NCI-H2107 treated with DMSO at 0.1 percent for 48 hours (cell line): ENCODE measurements at regions not wholly inside any gene's neighbourhood (a gene's known extent, or its start where the extent isn't known, plus 50 kb on each side); places are given as distances from the start of the nearest gene placed in this dataset.

Source experiments
- DNase-seq: peaks from one replicate; lab custom pipeline; 2025; ENCODE audit not compliant: unreplicated experiment; lab: John Stamatoyannopoulos, UW

DNA sequence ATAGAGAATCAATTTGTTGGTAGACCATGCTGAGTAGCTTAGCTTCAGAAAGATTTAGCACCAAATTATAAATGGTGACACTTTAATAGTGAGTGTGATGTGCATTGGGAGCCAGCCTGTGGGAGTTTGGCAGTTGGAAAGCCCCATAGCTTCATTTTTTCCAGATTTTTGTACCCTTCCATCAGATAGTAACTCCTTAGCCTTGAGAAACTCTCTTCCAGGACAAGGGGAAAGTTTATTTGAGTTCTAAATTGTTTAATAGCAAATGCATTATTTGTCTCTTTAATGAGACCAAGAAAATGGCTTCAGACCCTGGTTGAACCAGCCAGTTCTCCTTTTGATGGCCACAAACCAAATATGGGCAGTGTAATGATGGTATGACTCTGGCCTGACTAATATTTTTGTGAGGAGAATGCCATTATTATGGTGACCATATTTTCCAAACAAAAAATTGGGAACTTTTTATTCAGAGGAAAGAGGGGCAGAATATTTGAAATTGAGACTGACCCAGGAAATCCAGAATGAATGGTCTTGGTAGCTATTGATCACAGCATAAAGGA lies 49.8 kb downstream of the PLCE1 start:
- no peak for DNase-seq

- DNase-seq: no peak
Observed at GRCh38 chr10:94046098-94046497, 52.4 kb downstream of the PLCE1 start.

DNA sequence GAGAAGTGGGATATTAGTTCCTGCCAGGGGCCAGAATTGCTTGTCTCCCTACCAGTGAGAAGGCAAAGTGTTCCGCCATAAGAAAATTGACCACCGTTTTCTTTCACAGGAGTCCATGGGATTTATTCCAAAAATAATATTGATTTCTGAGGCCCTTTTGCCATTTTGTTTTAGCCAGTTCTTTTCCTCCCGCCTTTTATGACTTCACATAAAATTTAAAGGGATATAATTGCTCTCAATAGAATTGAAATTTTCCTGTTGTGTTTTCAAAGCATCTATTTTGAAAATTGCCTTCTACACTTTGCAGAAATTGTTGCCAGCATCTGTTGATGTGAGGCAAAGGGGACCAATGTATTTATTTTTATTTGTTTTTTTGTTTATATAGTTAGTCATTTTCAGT lies 53.6 kb downstream of the PLCE1 start:
- DNase-seq: no peak

GRCh38 chr10:94049911-94050310 lies 56.2 kb downstream of the PLCE1 start:
- no peak for DNase-seq

DNA sequence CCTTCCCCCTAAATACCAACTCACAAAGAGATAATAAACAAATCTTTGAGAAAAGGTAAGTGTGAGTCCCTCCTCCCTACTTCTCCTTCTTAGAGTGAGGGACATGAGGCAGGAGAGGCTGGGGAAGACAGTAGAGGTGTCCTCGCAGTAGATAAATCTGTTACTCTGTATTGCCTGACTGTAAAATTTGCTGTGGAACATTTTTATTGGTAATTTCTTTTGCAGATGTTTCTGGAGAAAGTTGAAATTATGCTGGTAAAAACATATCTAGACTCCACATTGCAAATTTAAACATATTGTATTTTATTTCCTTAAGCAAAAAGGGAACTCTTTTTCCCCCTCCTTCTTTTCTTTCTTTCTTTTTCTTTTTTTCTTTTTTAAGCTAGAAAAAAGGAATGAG lies 58.5 kb downstream of the PLCE1 start:
- DNase-seq: no peak

DNA sequence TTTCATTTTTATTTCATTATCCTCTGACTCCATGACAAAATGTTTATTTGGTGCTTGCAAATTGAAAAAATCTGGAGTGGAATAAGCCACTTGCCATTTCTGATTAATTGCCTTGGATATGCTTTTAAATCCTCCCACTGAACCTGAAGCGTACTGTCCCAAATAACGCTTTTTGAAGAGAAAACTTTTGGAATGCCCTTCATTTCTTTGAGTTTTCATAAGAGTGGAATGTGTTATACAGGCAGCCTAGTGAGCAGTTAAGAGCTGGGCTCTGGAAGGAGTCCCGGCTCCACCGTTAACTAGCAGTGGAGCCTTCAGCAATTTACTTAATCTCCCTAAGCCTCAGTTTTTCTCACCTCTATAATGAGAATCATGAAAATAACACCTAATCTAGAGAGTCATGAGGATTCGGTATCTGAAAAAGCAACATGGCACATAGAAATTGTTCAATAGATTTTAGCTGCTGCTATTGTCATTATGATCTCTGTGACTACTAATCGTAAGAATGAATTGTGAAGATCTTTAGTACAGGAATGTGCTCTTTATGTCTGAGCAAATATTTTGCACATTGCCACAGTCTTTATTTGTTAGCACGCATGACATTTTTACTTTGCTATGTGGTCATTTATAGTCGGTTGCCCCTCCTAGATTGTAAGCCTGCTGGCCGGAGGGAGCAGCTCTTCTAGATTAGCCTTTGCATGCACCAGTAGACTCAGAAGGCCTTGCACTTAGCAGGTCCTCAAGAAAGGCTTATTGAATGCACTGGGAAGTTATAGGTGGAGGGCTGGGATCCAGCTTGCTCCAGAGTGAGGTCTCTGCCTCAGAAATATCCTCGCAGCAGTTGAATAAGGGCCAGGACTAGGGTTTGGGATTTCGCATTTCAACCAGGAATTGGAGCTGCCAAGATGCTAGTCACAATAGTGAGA lies 59.4 kb downstream of the PLCE1 start:
- DNase-seq: no peak

DNA sequence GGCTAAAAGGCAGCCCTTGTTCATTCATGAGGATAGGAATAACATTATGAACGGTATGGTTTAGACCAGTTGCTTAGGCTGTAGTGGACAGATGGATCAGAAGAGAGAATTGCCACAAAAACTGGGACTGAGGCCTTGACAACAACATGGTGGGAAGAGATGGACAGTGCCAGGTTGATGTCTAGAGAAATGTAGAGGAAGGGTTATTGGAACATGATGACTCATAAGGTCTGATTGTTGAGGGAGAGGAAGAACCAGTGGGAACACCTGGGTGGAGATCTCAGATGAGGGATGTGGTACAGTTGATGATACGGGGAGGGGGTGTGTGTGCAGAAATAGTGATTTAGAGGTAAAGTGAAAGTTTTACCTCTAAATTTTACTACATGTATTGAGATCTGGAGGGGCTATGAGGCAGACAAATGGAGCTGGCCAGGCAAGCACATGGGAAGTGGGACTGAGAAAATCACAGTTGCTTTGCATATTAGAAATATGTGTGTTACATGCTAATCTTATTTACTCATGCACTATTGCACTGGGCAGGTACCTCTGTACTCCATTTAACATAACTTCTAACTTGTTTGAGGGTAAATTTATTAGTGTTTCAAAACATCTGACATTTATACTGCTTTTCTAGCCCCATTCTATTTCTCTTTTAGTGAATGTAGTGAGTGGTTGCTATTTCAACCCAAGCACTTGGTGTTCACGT lies 65.6 kb downstream of the PLCE1 start:
- no peak for DNase-seq

GRCh38 chr10:94061026-94061425 lies 67.3 kb downstream of the PLCE1 start:
- no peak for DNase-seq

DNA sequence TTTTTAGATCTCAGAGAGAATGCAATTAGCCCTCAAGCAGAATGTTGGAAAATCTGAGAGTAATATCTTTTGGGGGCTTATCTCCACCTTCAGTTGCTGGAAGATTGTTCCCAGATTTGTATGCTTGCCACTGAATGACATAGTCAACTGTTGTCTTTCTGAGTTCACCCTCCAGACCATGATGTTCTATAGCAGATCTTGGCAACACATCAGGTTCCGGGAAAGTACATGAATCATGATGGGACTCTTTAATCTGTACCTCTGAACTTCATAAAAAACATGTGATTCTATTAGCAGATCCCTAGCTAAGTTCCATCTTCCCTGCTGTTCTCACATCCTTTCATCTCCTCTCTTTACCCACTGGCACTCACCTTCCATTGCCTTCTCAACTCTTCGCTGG lies 68.9 kb downstream of the PLCE1 start:
- no peak for DNase-seq

DNA sequence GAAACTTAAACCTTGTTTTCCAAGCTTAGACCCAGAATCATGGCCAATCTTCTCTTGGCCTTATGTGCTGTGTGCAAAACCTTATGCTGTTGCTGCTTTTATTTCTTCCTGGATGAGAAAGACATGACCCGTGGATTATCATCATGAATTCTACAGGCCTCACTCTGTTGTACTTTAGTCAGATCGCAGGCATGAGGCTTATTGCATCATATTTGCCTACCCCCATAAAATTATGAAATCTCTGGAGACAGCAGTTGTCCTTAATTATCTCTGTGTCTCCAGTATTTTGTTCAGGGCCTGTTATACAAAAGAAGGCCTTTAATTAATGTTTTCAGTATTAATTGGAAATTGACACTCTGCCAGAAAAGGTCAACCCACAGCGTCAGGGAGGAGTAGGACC lies 71.6 kb downstream of the PLCE1 start:
- no peak for DNase-seq

DNA sequence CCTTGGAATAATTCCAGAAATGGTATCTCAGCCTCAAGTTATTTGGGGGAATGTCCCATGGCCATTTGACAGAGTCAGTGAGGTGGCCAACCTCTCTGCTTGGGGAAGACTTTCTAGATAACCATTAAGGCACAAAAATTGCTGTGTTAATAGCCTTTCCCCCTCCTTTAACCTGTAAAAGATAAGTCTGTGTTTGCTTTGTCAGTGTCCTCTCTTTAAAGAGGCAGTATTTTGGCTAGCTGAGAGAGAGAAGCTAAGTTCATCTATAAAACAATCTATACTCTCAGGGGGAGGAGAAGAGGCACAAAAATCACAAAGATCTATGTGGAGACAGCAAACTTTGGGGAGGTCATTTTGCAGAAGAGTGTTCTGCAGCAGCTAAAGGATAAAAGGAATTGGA lies 72.1 kb downstream of the PLCE1 start:
- DNase-seq: no peak

- no peak for DNase-seq
Observed at GRCh38 chr10:94066411-94066810, 72.7 kb downstream of the PLCE1 start.

GRCh38 chr10:94069884-94070283 lies 76.2 kb downstream of the PLCE1 start:
- DNase-seq: no peak

DNA sequence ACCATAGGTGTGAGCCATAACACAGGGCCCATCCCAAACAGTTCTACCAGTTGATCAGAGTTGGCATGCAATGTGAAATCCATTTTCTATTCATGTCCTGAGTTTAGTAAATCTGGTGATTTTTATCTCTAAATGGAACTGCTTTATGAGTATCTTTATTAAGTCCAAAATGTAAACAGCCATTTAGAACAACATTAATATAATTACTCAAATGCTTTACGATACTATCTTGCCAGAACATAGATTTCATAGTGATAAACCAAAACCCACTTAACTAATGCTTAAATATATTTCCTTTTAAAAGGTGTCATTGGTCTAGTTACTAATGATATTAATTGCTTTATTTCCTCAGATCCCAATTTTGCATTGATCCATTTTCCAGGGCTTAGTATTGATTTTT lies 80.7 kb downstream of the PLCE1 start:
- no peak for DNase-seq

GRCh38 chr10:94075506-94075905 lies 81.8 kb downstream of the PLCE1 start:
- no peak for DNase-seq

DNA sequence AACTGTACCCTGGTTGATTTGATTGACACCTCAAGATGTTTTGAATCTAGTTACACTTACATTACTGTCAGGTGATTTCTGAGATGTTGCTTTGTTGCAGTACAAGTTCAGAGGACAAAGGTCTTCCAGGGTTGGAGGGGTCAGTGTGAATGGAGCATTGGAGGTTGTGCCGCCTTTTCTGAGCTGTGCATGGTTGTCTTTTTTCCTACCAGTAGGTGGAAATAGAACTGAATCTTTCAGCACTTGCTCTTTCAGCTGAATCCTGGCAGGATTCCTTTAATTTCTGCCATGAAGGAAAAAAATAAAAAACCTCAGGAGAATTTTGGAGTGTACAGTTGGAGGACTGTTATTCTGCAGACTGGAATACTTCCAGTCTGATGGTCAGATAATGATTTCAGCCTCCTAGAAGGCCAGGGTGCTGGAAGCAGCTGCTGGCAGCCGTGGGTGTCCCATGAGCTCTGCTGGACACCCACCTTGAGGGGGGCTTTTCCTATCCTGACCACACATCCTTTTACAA lies 82.7 kb downstream of the PLCE1 start:
- DNase-seq: no peak

GRCh38 chr10:94077042-94077441 lies 83.3 kb downstream of the PLCE1 start:
- DNase-seq: no peak

DNA sequence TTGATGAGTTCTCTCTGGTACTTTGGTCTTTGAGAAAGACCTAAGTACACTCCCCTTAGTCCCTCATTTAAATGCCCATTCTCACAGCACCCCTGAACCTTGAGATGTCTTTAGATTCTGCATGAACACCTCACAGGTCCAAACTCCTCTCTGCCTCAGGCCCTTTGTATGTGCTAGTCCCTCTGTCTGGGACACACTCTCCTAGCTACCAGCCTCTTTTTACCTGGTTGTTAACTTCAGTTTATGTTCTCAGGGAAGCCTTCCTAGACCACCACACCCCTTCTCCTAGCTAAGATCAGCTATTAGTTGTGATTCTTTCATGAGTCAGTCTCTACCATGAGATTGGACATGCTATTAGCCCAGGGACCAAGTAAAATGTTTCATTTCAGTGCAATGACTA lies 86.4 kb downstream of the PLCE1 start:
- DNase-seq: no peak

- DNase-seq: no peak
Observed at GRCh38 chr10:94083662-94084265, 90.0 kb downstream of the PLCE1 start.

DNA sequence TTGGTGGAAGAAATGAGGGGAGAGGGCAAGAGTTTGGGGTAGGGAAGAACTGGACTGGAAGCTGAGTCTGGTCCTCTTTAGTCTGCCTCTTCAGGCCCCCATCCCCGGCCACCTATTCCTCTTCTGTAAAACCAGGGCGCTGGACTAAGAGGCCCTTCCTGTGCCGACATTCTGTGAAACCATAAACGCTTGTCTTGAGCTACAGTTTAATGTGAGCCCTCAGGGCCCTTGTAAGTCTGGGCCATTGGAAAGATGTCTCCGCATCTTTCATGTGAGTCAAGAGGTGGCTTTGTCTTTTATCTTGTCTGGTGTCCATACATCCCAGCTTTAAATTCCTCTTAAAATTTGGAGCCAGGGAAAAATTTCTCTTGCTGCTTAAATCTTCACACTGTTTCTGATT lies 90.6 kb downstream of the PLCE1 start:
- no peak for DNase-seq

- no peak for DNase-seq
Observed at GRCh38 chr10:94085288-94085687, 91.6 kb downstream of the PLCE1 start.
